ENCODE measurements at regions not wholly inside any gene's neighbourhood (a gene's known extent, or its start where the extent isn't known, plus 50 kb on each side); places are given as distances from the start of the nearest gene placed in this dataset.

- TF ChIP-seq CTCF (IDR thresholded peaks at IDR 0.05) (no peak), POLR2A (IDR thresholded peaks at IDR 0.05) (no peak)
Measured at GRCh38 chrX:99602107-99602506, 808.0 kb downstream of the PCDH19 start.
